ENCODE measurements at regions not wholly inside any gene's neighbourhood (a gene's known extent, or its start where the extent isn't known, plus 50 kb on each side); places are given as distances from the start of the nearest gene placed in this dataset.

- Histone ChIP-seq H4K20me1 (ENCODE audit: insufficient read depth) (no peaks in the 10 kb centered on the region), H3K9me3 (ENCODE audit: control insufficient read depth in 1 of 2, insufficient read depth in 1 of 2, low read depth in 1 of 2, low read length in 2 of 2) (no peaks in the 10 kb centered on the region), H3K36me3 (ENCODE audit: control insufficient read depth in 1 of 2, insufficient read depth in 2 of 2, low read length in 2 of 2) (no peaks in the 10 kb centered on the region), H3K9ac (ENCODE audit: low read length) (no peak overlapping the region), H3K4me2 (ENCODE audit: low read length) (no peak overlapping the region), H3K27ac (ENCODE audit: low read depth, low read length) (no peak overlapping the region), H3K9me2 (ENCODE audit: insufficient read depth) (no peaks in the 10 kb centered on the region), H3K27me3 (ENCODE audit: insufficient read depth, low read length) (no peaks in the 10 kb centered on the region), H3K4me1 (ENCODE audit: control insufficient read depth in 1 of 2, insufficient read depth in 2 of 2, low read length in 2 of 2) (no peaks in the 10 kb centered on the region), H3K4me3 (replicated peaks in 1 of 2; ENCODE audit: low read depth in 1 of 2, low read length in 2 of 2) (no peak overlapping the region), H2AFZ (ENCODE audit: low read depth, low read length, poor library complexity, severe bottlenecking) (no peak overlapping the region), H3K79me2 (ENCODE audit: insufficient read depth, low read length) (no peaks in the 10 kb centered on the region)
- intact Hi-C loops (cut with micrococcal nuclease) = no loop called here
- TF ChIP-seq CTCF (IDR thresholded peaks at IDR 0.05 in 2 of 3, conservative IDR thresholded peaks at IDR 0.05 in 1 of 3; ENCODE audit: borderline replicate concordance in 1 of 3, insufficient read depth in 1 of 3, low read depth in 2 of 3, low read length in 2 of 3) (no peak), SP1 (IDR thresholded peaks at IDR 0.05; ENCODE audit: low read depth) (no peak), SRF (IDR thresholded peaks at IDR 0.05; ENCODE audit: low read depth) (no peak), FOSL1 (IDR thresholded peaks at IDR 0.05; ENCODE audit: low read depth) (no peak), EZH2phosphoT487 (IDR thresholded peaks at IDR 0.05; ENCODE audit: borderline replicate concordance) (no peak), ZFX (IDR thresholded peaks at IDR 0.05) (no peak), ELF1 (IDR thresholded peaks at IDR 0.05; ENCODE audit: borderline replicate concordance, low read depth) (no peak), MAX (IDR thresholded peaks at IDR 0.05) (no peak), POLR2A (IDR thresholded peaks at IDR 0.05; ENCODE audit: borderline replicate concordance, extremely low read depth, insufficient read depth, insufficient read length) (no peak), RAD21 (IDR thresholded peaks at IDR 0.05; ENCODE audit: low read depth) (no peak), CBX3 (IDR thresholded peaks at IDR 0.05; ENCODE audit: low read depth) (no peak), JUND (IDR thresholded peaks at IDR 0.05) (no peak), POLR2AphosphoS5 (IDR thresholded peaks at IDR 0.05; ENCODE audit: low read depth, low read length) (no peak), YY1 (IDR thresholded peaks at IDR 0.05; ENCODE audit: extremely low read depth, insufficient replicate concordance, low read depth, low read length) (no peak), ZNF274 (IDR thresholded peaks at IDR 0.05; ENCODE audit: low read depth, low read length) (no peak), REST (IDR thresholded peaks at IDR 0.05; ENCODE audit: low read depth) (no peak), CEBPB (IDR thresholded peaks at IDR 0.05; ENCODE audit: low read depth) (no peak)
- ATAC-seq = no peak
- no peak for DNase-seq (ENCODE audit: low read depth, low spot score)
- BruUV-seq (replicated peaks) = no TSS peak
- POLR2A ChIA-PET = no interaction called here
- CTCF ChIA-PET = no interaction called here
- RAD21 ChIA-PET (ENCODE audit: low non-redundant PET in 1 of 2, low total read pairs in 2 of 2, uncharacterized antibody in 2 of 2, unreplicated experiment in 2 of 2) = no interaction called here
These were observed 306.8 kb downstream of the PDHA2 start for GRCh38 chr4:96146686-96147085.
